BJ (cell line): ENCODE measurements at regions not wholly inside any gene's neighbourhood (a gene's known extent, or its start where the extent isn't known, plus 50 kb on each side); places are given as distances from the start of the nearest gene placed in this dataset.
"Not testable (repeated sequence)": the region's sequence is repeated elsewhere in the genome, so short reads cannot be mapped to it uniquely, and the experiment has no call there.

Source experiments
- CTCF ChIA-PET: fragments of 350-600 bp; formaldehyde crosslinking; extraction: SDS; loops from one replicate; lab custom pipeline; 2021; ENCODE audit warnings: antibody characterized with exemption, inconsistent platforms; lab: Yijun Ruan, JAX
- POLR2A ChIA-PET: fragments of 300-600 bp; sonication (Branson Sonifier 250); formaldehyde crosslinking; extraction: SDS; loops from one replicate; lab custom pipeline; 2021; ENCODE audit warnings: antibody characterized with exemption; lab: Charles Lee
- DNase-seq: peaks from one replicate; pipeline ENCODE4 v3.0.0-alpha.2; 2011; ENCODE audit warnings: low read depth
- H3K27me3 ChIP-seq: 2 replicates; pipeline ENCODE4 v1.6.0; 2011; ENCODE audit warnings: low read length; ENCODE audit not compliant: control insufficient read depth, insufficient read depth
- H3K36me3 ChIP-seq: 2 replicates; pipeline ENCODE4 v1.5.1; 2011; ENCODE audit warnings: low read length; ENCODE audit not compliant: control insufficient read depth, insufficient read depth
- H3K4me3 ChIP-seq: 2 replicates; pipeline ENCODE4 v1.5.1; 2011; ENCODE audit warnings: low read depth, mild to moderate bottlenecking, control low read depth, low read length
- TF ChIP-seq, protein P1 (sequence below): IDR thresholded peaks from 2 replicates; pipeline ENCODE4 v1.5.1; 2011; ENCODE audit warnings: low read depth, mild to moderate bottlenecking, control low read depth, inconsistent platforms, low read length, moderate library complexity; ENCODE audit not compliant: insufficient read depth

DNA sequence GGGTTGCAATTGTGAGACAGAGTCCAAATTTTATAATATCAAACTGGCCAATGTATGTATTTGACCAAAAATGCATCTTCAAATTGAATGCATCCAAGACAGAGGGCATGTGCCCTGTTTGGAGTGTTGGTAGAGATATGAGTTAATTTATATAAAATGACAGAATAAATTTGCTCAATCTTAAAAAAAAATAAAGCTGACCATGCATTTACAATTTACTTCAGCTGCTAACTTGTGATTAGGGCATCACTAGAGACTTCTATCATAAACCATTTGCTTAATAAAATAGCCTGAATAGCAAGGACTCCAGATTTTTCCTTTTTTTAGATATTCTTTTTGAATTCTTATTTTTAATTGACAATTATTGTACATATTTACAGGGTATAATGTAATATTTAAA, 1345.8 kb downstream of the CDH11 start:
- POLR2A ChIA-PET: no interaction called here
- Histone ChIP-seq H3K27me3 (no peaks in the 10 kb centered on the region), H3K36me3 (no peaks in the 10 kb centered on the region), H3K4me3 (no peak overlapping the region)
- DNase-seq: no peak
- TF ChIP-seq, protein P1, sequence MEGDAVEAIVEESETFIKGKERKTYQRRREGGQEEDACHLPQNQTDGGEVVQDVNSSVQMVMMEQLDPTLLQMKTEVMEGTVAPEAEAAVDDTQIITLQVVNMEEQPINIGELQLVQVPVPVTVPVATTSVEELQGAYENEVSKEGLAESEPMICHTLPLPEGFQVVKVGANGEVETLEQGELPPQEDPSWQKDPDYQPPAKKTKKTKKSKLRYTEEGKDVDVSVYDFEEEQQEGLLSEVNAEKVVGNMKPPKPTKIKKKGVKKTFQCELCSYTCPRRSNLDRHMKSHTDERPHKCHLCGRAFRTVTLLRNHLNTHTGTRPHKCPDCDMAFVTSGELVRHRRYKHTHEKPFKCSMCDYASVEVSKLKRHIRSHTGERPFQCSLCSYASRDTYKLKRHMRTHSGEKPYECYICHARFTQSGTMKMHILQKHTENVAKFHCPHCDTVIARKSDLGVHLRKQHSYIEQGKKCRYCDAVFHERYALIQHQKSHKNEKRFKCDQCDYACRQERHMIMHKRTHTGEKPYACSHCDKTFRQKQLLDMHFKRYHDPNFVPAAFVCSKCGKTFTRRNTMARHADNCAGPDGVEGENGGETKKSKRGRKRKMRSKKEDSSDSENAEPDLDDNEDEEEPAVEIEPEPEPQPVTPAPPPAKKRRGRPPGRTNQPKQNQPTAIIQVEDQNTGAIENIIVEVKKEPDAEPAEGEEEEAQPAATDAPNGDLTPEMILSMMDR: no peak
- CTCF ChIA-PET: no interaction called here

DNA sequence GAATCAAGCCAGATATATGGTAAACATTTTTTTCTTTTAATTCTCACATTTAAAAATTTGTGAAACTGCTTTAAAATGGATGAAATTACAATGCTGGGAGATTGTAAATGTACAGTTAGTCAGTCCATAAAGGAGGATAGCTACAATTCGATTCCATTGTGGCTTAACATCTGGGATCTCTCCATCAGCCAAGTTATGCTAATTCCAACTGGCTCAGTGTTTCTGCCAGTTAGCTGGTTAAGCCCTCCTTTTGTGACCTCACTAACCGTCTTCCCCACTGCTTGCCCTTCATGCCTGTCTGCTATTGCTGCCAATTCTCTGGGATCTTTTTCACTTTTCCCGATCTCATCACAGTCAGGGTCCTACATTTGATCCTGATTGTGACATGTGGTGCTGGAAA, 1347.6 kb downstream of the CDH11 start:
- POLR2A ChIA-PET: no interaction called here
- TF ChIP-seq, protein P1: no peak
- CTCF ChIA-PET: no interaction called here
- Histone ChIP-seq H3K27me3 (no peaks in the 10 kb centered on the region), H3K4me3 (no peak overlapping the region), H3K36me3 (no peaks in the 10 kb centered on the region)
- no peak for DNase-seq

DNA sequence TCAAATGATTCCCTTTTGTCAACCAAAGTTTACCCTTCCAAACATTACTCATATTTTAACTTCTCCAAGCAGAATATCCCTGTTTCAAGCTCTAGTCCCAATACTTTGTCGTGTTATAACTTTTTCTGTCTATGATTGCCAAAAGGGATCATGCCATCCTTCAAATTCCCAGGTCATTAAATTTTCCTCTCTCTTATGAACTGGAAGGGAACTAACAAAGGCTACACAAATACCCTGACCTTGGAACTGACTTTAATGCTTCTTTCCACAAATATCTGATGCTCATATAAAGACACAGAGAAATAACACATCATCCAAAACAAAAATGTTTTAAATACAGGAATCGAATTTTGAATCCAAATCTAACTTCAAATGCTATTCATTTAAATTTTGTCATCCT, 1352.7 kb downstream of the CDH11 start:
- DNase-seq: no peak
- H3K27me3 ChIP-seq: no peaks in the 10 kb centered on the region
- ChIA-PET POLR2A (no interaction called here), CTCF (no interaction called here)
- TF ChIP-seq, protein P1: no peak
- no peak overlapping the region for H3K4me3 ChIP-seq
- H3K36me3 ChIP-seq: no peaks in the 10 kb centered on the region

DNA sequence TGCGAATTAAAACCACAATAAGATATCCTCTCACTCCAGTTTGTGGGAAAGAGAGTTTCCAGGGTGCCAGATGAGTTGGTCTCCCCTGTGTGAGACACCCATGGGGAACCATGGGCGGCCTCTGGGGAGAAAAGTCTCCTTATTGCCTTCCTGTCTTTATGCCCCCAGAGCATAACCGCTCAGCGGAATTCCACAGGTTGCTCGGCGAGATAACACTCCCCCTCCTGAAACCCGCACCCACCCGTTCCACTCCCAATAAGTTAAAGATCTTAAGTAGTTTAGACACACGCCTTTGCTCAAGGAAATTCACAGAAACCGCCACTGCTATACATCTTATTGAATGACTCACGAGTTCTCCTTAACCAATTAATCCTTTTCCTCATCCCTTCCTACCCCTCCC, 1361.6 kb downstream of the CDH11 start:
- CTCF ChIA-PET: interaction anchor here (1.0 kb wide), 1 partner anchor 17 kb away, joined by 4 read pairs; no protein-coding TSS in a partner anchor
- H3K36me3 ChIP-seq, H3K4me3 ChIP-seq, H3K27me3 ChIP-seq, POLR2A ChIA-PET, DNase-seq: not testable (repeated sequence)

DNA sequence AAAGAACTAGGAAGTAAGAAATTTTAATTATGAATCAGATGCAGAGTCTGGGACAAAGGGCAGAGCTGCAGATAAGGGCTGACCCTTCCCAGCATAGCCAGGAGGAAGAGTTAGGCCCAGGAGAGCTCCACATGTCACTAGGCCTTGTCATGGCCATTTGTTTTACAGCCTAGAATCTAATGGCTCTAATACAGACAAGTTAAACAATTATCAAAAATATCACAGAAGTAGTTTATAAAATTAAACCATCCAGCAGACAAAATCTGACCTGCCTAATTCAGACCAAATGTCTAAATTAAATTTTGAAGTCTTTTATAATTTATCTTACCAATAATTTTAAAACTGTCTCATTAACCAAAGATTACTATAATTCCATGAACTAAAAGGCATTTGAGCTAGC, 1369.5 kb downstream of the CDH11 start:
- no peak overlapping the region for H3K4me3 ChIP-seq
- POLR2A ChIA-PET: no interaction called here
- no peaks in the 10 kb centered on the region for H3K27me3 ChIP-seq
- DNase-seq: no peak
- TF ChIP-seq, protein P1: no peak
- no peaks in the 10 kb centered on the region for H3K36me3 ChIP-seq
- CTCF ChIA-PET: no interaction called here

DNA sequence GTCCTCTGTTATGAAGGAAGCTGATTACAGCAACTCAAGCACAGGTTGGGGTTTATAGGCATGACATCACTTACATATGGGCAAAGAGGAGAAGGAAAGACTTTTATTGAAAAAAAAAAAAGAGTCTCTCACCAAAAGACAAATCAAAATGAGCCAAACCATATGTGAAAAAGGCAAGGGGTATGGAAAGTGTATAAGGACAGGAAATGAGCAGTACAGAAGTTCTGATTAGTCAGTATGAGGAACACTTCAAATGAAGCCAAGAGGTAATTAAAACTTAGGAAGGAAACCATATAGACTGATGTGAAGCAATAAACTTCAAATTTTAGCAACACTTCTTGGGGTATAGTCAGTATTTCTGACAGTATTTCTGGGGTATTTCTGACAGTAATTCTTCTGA, 1372.6 kb downstream of the CDH11 start:
- ChIA-PET POLR2A (no interaction called here), CTCF (interaction anchor here (1.4 kb wide), 1 partner anchor 15 kb away, joined by 3 read pairs; no protein-coding TSS in a partner anchor)
- DNase-seq: no peak
- Histone ChIP-seq H3K36me3 (no peaks in the 10 kb centered on the region), H3K4me3 (no peak overlapping the region), H3K27me3 (no peaks in the 10 kb centered on the region)
- TF ChIP-seq, protein P1: no peak
